ENCODE measurements at regions not wholly inside any gene's neighbourhood (a gene's known extent, or its start where the extent isn't known, plus 50 kb on each side); places are given as distances from the start of the nearest gene placed in this dataset.

DNA sequence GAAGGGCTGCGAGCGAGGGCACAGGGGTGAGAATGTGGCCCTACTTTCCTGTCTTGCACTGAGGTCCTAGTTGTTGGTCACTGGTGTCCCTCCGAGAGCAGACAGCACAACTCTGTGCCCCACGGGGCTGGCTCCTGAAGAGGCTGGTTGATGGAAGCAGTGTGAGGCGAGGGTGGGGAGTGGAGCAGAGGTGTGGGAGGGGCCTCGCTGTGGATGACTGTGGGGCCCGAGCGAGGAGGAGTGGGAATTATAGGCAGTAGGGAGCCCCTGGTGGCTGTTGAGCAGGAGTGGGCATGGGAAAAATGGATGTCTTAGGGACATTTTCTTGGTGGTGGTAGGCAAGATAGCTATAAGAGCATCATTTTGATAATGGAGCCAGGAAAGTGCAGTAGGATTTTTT is 660.5 kb upstream of the HS6ST1 start:
- H3K4me3 ChIP-seq = no peak overlapping the region
- WGBS, 2 donors = 89 to 90% methylated on average over 8 of the region's 8 CpGs
- H3K27me3 ChIP-seq = no peaks in the 10 kb centered on the region
- DNase-seq = no peak
- intact Hi-C loops (cut with DNase I) = no loop called here
- H3K27ac ChIP-seq = no peak overlapping the region
- no peak for ATAC-seq
- H3K4me1 ChIP-seq = no peaks in the 10 kb centered on the region
- H3K36me3 ChIP-seq = no peaks in the 10 kb centered on the region
- TF ChIP-seq, protein P1, sequence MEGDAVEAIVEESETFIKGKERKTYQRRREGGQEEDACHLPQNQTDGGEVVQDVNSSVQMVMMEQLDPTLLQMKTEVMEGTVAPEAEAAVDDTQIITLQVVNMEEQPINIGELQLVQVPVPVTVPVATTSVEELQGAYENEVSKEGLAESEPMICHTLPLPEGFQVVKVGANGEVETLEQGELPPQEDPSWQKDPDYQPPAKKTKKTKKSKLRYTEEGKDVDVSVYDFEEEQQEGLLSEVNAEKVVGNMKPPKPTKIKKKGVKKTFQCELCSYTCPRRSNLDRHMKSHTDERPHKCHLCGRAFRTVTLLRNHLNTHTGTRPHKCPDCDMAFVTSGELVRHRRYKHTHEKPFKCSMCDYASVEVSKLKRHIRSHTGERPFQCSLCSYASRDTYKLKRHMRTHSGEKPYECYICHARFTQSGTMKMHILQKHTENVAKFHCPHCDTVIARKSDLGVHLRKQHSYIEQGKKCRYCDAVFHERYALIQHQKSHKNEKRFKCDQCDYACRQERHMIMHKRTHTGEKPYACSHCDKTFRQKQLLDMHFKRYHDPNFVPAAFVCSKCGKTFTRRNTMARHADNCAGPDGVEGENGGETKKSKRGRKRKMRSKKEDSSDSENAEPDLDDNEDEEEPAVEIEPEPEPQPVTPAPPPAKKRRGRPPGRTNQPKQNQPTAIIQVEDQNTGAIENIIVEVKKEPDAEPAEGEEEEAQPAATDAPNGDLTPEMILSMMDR (IDR thresholded peaks at IDR 0.05) = no peak
- no peak for FAIRE-seq
- no peaks in the 10 kb centered on the region for H3K9me3 ChIP-seq

DNA sequence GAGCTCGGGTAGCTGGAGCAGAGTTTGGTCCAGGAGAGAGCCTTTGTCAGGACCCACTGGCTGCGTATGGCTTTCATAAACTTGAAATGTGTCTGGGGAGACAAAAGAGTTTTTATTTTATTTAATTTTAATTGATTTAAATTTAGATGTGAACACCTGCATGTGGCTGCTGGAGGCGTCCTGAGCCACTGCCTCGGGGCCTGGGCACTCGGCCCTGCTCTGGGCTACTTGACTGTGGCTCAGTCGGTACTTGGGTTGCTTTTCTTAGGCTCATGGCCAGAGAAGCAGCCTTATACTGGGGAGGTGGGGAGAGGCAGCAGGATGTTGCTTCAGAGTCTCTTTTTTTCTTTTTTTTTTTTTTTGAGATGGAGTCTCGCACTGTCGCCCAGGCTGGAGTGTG is 661.8 kb upstream of the HS6ST1 start:
- Histone ChIP-seq H3K36me3 (no peaks in the 10 kb centered on the region), H3K9me3 (no peaks in the 10 kb centered on the region), H3K4me1 (peaks cover 0 to 2% (median 0%) of the 10 kb centered on the region in 3 donors), H3K27me3 (no peaks in the 10 kb centered on the region), H3K4me3 (no peak overlapping the region), H3K27ac (no peak overlapping the region)
- DNase-seq (no peak), FAIRE-seq (no peak), ATAC-seq (no peak)
- TF ChIP-seq, protein P1 (IDR thresholded peaks at IDR 0.05) = no peak
- intact Hi-C loops (cut with DNase I) = no loop called here
- WGBS, 2 donors = 84 to 86% methylated on average over 8 of the region's 8 CpGs

DNA sequence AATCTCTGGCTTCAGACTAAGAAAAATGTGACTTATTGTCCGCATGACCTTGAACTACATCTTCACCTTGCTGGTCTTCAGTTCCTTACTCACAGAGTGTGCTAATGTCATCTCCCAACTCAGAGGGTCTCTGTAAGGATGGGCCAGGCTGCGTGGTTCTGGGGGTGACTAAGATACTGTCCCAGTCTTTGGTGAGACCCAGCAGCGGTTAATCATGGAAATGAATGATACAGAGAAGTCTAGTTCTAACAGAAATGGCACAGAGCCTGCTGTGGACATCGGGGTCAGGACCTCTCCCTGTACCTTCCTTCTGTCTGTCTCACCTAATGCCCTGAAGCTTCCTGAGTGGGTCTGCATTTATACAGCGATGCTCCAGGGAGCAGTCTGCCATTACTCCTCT is 662.7 kb upstream of the HS6ST1 start:
- TF ChIP-seq, protein P1 (IDR thresholded peaks at IDR 0.05) = no peak
- H3K9me3 ChIP-seq = no peaks in the 10 kb centered on the region
- H3K27ac ChIP-seq = no peak overlapping the region
- ATAC-seq = no peak
- FAIRE-seq = no peak
- no peaks in the 10 kb centered on the region for H3K27me3 ChIP-seq
- intact Hi-C loops (cut with DNase I) = no loop called here
- no peak overlapping the region for H3K4me3 ChIP-seq
- WGBS, 2 donors = 93 to 95% methylated on average over 5 of the region's 5 CpGs
- H3K36me3 ChIP-seq = no peaks in the 10 kb centered on the region
- DNase-seq = no peak
- peaks cover 6 to 10% (median 7%) of the 10 kb centered on the region in 3 donors for H3K4me1 ChIP-seq

DNA sequence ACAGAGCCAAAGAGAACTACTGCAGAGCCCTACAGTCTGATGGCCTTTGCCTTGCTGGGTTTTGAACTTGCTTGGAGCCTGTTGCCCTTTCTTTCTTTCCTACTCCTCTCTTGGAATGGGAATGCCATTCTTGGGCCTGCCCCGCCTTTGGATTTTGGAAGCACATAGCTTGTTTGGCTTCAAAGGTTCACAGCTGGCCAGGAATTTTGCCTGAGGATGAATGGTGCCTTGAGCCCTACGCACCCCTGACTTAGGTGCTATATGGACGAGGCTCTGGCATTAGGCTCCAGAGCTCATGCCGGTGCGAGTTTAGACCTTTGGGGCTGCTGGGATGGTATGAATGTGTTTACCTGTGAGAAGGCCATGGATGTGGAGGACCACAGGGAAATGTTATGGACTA is 663.3 kb upstream of the HS6ST1 start:
- no peaks in the 10 kb centered on the region for H3K9me3 ChIP-seq
- ATAC-seq (no peak), FAIRE-seq (no peak), DNase-seq (no peak)
- WGBS, 2 donors = 86 to 94% methylated on average over 5 of the region's 5 CpGs
- no peak overlapping the region for H3K4me3 ChIP-seq
- H3K27me3 ChIP-seq = no peaks in the 10 kb centered on the region
- intact Hi-C loops (cut with DNase I) = no loop called here
- TF ChIP-seq, protein P1 (IDR thresholded peaks at IDR 0.05) = no peak
- H3K4me1 ChIP-seq = peaks cover 13 to 17% (median 14%) of the 10 kb centered on the region in 3 donors
- no peak overlapping the region for H3K27ac ChIP-seq
- H3K36me3 ChIP-seq = no peaks in the 10 kb centered on the region

DNA sequence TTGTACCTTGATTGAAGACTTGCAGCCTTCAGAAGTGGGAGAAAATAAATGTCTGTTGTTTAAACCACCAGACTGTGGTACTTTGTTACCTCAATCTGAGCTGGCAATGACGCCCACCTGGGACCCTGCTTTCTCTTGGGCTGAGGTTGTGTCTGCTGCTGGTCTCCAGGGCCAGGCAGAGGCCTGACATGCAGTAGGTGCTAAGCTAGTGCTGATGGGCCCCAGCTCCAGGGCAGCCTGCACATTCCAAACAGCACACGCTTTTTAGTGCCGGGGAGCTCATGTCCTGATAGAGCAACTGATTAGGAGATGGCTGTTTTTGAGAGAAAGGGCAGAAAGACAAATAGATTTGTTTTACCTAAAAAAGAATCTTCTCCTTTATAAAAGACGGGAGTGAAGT is 664.0 kb upstream of the HS6ST1 start:
- H3K27me3 ChIP-seq = no peaks in the 10 kb centered on the region
- H3K9me3 ChIP-seq = no peaks in the 10 kb centered on the region
- H3K36me3 ChIP-seq = no peaks in the 10 kb centered on the region
- WGBS, 2 donors = 90 to 92% methylated on average over 4 of the region's 4 CpGs
- H3K4me3 ChIP-seq = no peak overlapping the region
- DNase-seq (no peak), ATAC-seq (no peak), FAIRE-seq (no peak)
- peaks cover 18 to 24% (median 19%) of the 10 kb centered on the region in 3 donors for H3K4me1 ChIP-seq
- TF ChIP-seq, protein P1 (IDR thresholded peaks at IDR 0.05) = no peak
- intact Hi-C loops (cut with DNase I) = no loop called here
- no peak overlapping the region for H3K27ac ChIP-seq

Measured in pancreas (tissue), 10 donors.